Naive B cell (primary cell): ENCODE measurements at regions not wholly inside any gene's neighbourhood (a gene's known extent, or its start where the extent isn't known, plus 50 kb on each side); places are given as distances from the start of the nearest gene placed in this dataset.

Experiments used
- ATAC-seq, 2 donors: fragments of 150-1000 bp; cut with Tn5 transposase; 2 replicates each; pipeline ENCODE4 v1.10.0; 2021; ENCODE audit warnings: low read depth in 2 of 2, mild to moderate bottlenecking in 2 of 2, moderate library complexity in 2 of 2
- DNase-seq: peaks from one replicate; pipeline ENCODE4 v3.0.0; 2022
- H3K27ac Mint-ChIP-seq, 6 donors: one replicate each; pipeline ENCODE4 v1.8.0; 2020 to 2022; ENCODE audit warnings: mild to moderate bottlenecking in 6 of 6, mixed read lengths in 6 of 6, moderate library complexity in 5 of 6, inconsistent platforms in 2 of 6
- H3K27me3 Mint-ChIP-seq, 3 donors: one replicate each; pipeline ENCODE4 v1.8.0; 2021 to 2022; ENCODE audit warnings: mixed read lengths in 3 of 3, mild to moderate bottlenecking in 1 of 3
- H3K36me3 Mint-ChIP-seq, 2 donors: one replicate each; pipeline ENCODE4 v1.8.0; 2020 to 2022; ENCODE audit warnings: mixed read lengths in 2 of 2, inconsistent platforms in 1 of 2, mild to moderate bottlenecking in 1 of 2
- H3K4me1 Mint-ChIP-seq, 3 donors: one replicate each; pipeline ENCODE4 v1.8.0; 2020 to 2022; ENCODE audit warnings: mixed read lengths in 3 of 3, inconsistent platforms in 1 of 3, mild to moderate bottlenecking in 1 of 3, moderate library complexity in 1 of 3
- H3K4me3 Mint-ChIP-seq, 8 donors: one replicate each; pipeline ENCODE4 v1.8.0; 2020 to 2022; ENCODE audit warnings: mild to moderate bottlenecking in 8 of 8, mixed read lengths in 8 of 8, moderate library complexity in 8 of 8, inconsistent platforms in 2 of 8
- H3K9me3 Mint-ChIP-seq, 7 donors: one replicate each; pipeline ENCODE4 v1.8.0; 2020 to 2022; ENCODE audit warnings: mixed read lengths in 7 of 7, mild to moderate bottlenecking in 5 of 7, inconsistent platforms in 2 of 7, moderate library complexity in 1 of 7

GRCh38 chr14:76264384-76264783 is 111.6 kb upstream of the ESRRB start:
- no peak overlapping the region for H3K4me3 Mint-ChIP-seq
- H3K36me3 Mint-ChIP-seq = peaks cover 5 to 8% of the 10 kb centered on the region in 2 donors
- no peak overlapping the region for H3K27ac Mint-ChIP-seq
- H3K9me3 Mint-ChIP-seq = peaks cover 0 to 4% (median 0%) of the 10 kb centered on the region in 7 donors
- ATAC-seq = no peak
- H3K27me3 Mint-ChIP-seq = peaks cover 33 to 48% (median 37%) of the 10 kb centered on the region in 3 donors
- peaks cover 0 to 10% (median 3%) of the 10 kb centered on the region in 3 donors for H3K4me1 Mint-ChIP-seq
- DNase-seq = no peak

- Mint-ChIP-seq H3K36me3 (peaks cover 0 to 8% of the 10 kb centered on the region in 2 donors), H3K4me3 (peak overlapping the region in 6 of 8 donors; percentile 8 to 72 (median 48)), H3K27me3 (peaks cover 34 to 60% (median 45%) of the 10 kb centered on the region in 3 donors), H3K9me3 (peaks cover 0 to 4% (median 0%) of the 10 kb centered on the region in 7 donors), H3K4me1 (peaks cover 0 to 10% (median 3%) of the 10 kb centered on the region in 3 donors), H3K27ac (peak overlapping the region in 1 of 6 donors; percentile 36)
- DNase-seq (no peak), ATAC-seq (no peak)
Observed at GRCh38 chr14:76267322-76268046, 108.5 kb upstream of the ESRRB start.

- H3K27ac Mint-ChIP-seq = no peak overlapping the region
- no peak for ATAC-seq
- peaks cover 0 to 4% (median 0%) of the 10 kb centered on the region in 7 donors for H3K9me3 Mint-ChIP-seq
- peaks cover 32 to 61% (median 45%) of the 10 kb centered on the region in 3 donors for H3K27me3 Mint-ChIP-seq
- no peak for DNase-seq
- peaks cover 0 to 10% (median 3%) of the 10 kb centered on the region in 3 donors for H3K4me1 Mint-ChIP-seq
- peak overlapping the region in 2 of 8 donors; percentile 23 to 72 for H3K4me3 Mint-ChIP-seq
- H3K36me3 Mint-ChIP-seq = peaks cover 0 to 8% of the 10 kb centered on the region in 2 donors
Observed at GRCh38 chr14:76268047-76268431, 107.9 kb upstream of the ESRRB start.

GRCh38 chr14:76268700-76269099 is 107.2 kb upstream of the ESRRB start:
- H3K4me3 Mint-ChIP-seq = no peak overlapping the region
- peaks cover 25 to 55% (median 39%) of the 10 kb centered on the region in 3 donors for H3K27me3 Mint-ChIP-seq
- no peak overlapping the region for H3K27ac Mint-ChIP-seq
- peaks cover 0 to 4% (median 0%) of the 10 kb centered on the region in 7 donors for H3K9me3 Mint-ChIP-seq
- H3K36me3 Mint-ChIP-seq = peaks cover 0 to 8% of the 10 kb centered on the region in 2 donors
- H3K4me1 Mint-ChIP-seq = peaks cover 0 to 10% (median 3%) of the 10 kb centered on the region in 3 donors
- no peak for ATAC-seq
- DNase-seq = no peak

- Mint-ChIP-seq H3K27ac (peak overlapping the region in 1 of 6 donors; percentile 24), H3K4me3 (no peak overlapping the region), H3K4me1 (peaks cover 0 to 9% (median 1%) of the 10 kb centered on the region in 3 donors), H3K27me3 (peaks cover 9 to 30% (median 24%) of the 10 kb centered on the region in 3 donors), H3K9me3 (peaks cover 0 to 2% (median 0%) of the 10 kb centered on the region in 7 donors), H3K36me3 (peaks cover 0 to 1% of the 10 kb centered on the region in 2 donors)
- DNase-seq = no peak
- ATAC-seq = no peak
Observed at GRCh38 chr14:76271041-76271755, 104.7 kb upstream of the ESRRB start.

- H3K27ac Mint-ChIP-seq = no peak overlapping the region
Observed at GRCh38 chr14:76272349-76272748, 103.6 kb upstream of the ESRRB start.

GRCh38 chr14:76272774-76273173 is 103.2 kb upstream of the ESRRB start:
- H3K36me3 Mint-ChIP-seq = no peaks in the 10 kb centered on the region
- no peak for DNase-seq
- peaks cover 9 to 29% (median 25%) of the 10 kb centered on the region in 3 donors for H3K27me3 Mint-ChIP-seq
- no peaks in the 10 kb centered on the region for H3K9me3 Mint-ChIP-seq
- no peak overlapping the region for H3K27ac Mint-ChIP-seq
- no peak for ATAC-seq
- no peaks in the 10 kb centered on the region for H3K4me1 Mint-ChIP-seq
- H3K4me3 Mint-ChIP-seq = no peak overlapping the region

More at GRCh38 chr14:76272349-76272748, 103.6 kb upstream of the ESRRB start:
- H3K27me3 Mint-ChIP-seq = peaks cover 9 to 25% (median 21%) of the 10 kb centered on the region in 3 donors
- no peaks in the 10 kb centered on the region for H3K9me3 Mint-ChIP-seq
- ATAC-seq (no peak), DNase-seq (no peak)
- no peak overlapping the region for H3K4me3 Mint-ChIP-seq
- H3K36me3 Mint-ChIP-seq = no peaks in the 10 kb centered on the region
- H3K4me1 Mint-ChIP-seq = peaks cover 0 to 3% (median 0%) of the 10 kb centered on the region in 3 donors

- no peak for DNase-seq
- Mint-ChIP-seq H3K4me1 (no peaks in the 10 kb centered on the region), H3K4me3 (no peak overlapping the region), H3K27me3 (peaks cover 11 to 34% (median 30%) of the 10 kb centered on the region in 3 donors), H3K36me3 (no peaks in the 10 kb centered on the region), H3K9me3 (no peaks in the 10 kb centered on the region), H3K27ac (no peak overlapping the region)
- ATAC-seq = no peak
Observed at GRCh38 chr14:76273346-76273745, 102.6 kb upstream of the ESRRB start.

- Mint-ChIP-seq H3K36me3 (no peaks in the 10 kb centered on the region), H3K4me3 (no peak overlapping the region), H3K9me3 (no peaks in the 10 kb centered on the region), H3K4me1 (no peaks in the 10 kb centered on the region), H3K27me3 (peaks cover 12 to 34% (median 33%) of the 10 kb centered on the region in 3 donors), H3K27ac (no peak overlapping the region)
- DNase-seq = no peak
- no peak for ATAC-seq
Observed at GRCh38 chr14:76274324-76274723, 101.6 kb upstream of the ESRRB start.

- Mint-ChIP-seq H3K9me3 (peaks cover 0 to 5% (median 4%) of the 10 kb centered on the region in 7 donors), H3K27ac (no peak overlapping the region)
Observed at GRCh38 chr14:76277586-76278130, 98.3 kb upstream of the ESRRB start.

GRCh38 chr14:76280221-76280620 is 95.7 kb upstream of the ESRRB start:
- ATAC-seq = no peak
- no peaks in the 10 kb centered on the region for H3K36me3 Mint-ChIP-seq
- no peak overlapping the region for H3K27ac Mint-ChIP-seq

More at GRCh38 chr14:76277586-76278130, 98.3 kb upstream of the ESRRB start:
- peaks cover 8 to 35% (median 32%) of the 10 kb centered on the region in 3 donors for H3K27me3 Mint-ChIP-seq
- no peak for DNase-seq
- no peak for ATAC-seq
- no peak overlapping the region for H3K4me3 Mint-ChIP-seq
- no peaks in the 10 kb centered on the region for H3K36me3 Mint-ChIP-seq
- H3K4me1 Mint-ChIP-seq = no peaks in the 10 kb centered on the region

GRCh38 chr14:76282581-76282980 is 93.4 kb upstream of the ESRRB start:
- DNase-seq (no peak), ATAC-seq (no peak)
- Mint-ChIP-seq H3K4me1 (no peaks in the 10 kb centered on the region), H3K27ac (no peak overlapping the region), H3K36me3 (no peaks in the 10 kb centered on the region), H3K4me3 (no peak overlapping the region), H3K9me3 (peaks cover 0 to 9% (median 5%) of the 10 kb centered on the region in 7 donors), H3K27me3 (peaks cover 16 to 41% (median 26%) of the 10 kb centered on the region in 3 donors)

More at GRCh38 chr14:76280221-76280620, 95.7 kb upstream of the ESRRB start:
- Mint-ChIP-seq H3K4me1 (no peaks in the 10 kb centered on the region), H3K9me3 (peaks cover 0 to 9% (median 5%) of the 10 kb centered on the region in 7 donors), H3K4me3 (no peak overlapping the region), H3K27me3 (peaks cover 16 to 40% (median 28%) of the 10 kb centered on the region in 3 donors)
- no peak for DNase-seq

- Mint-ChIP-seq H3K27ac (no peak overlapping the region), H3K4me3 (no peak overlapping the region), H3K27me3 (peaks cover 5 to 15% (median 9%) of the 10 kb centered on the region in 3 donors), H3K36me3 (no peaks in the 10 kb centered on the region), H3K9me3 (peaks cover 0 to 5% (median 2%) of the 10 kb centered on the region in 7 donors), H3K4me1 (no peaks in the 10 kb centered on the region)
- DNase-seq (no peak), ATAC-seq (no peak)
Observed at GRCh38 chr14:76287063-76287462, 88.9 kb upstream of the ESRRB start.
